ENCODE measurements at regions not wholly inside any gene's neighbourhood (a gene's known extent, or its start where the extent isn't known, plus 50 kb on each side); places are given as distances from the start of the nearest gene placed in this dataset.

- intact Hi-C loops (cut with micrococcal nuclease) (no loop called here), in situ Hi-C loops (cut with MboI) (no loop called here)
- Histone ChIP-seq H3K9me3 (replicated peaks; ENCODE audit: control insufficient read depth, insufficient read depth, low read depth, low read length) (no peaks in the 10 kb centered on the region), H3K27ac (ENCODE audit: extremely low read depth, low read depth, low read length) (no peak overlapping the region), H3K9me1 (ENCODE audit: control insufficient read depth, insufficient read depth, low read length) (no peaks in the 10 kb centered on the region), H3K4me2 (ENCODE audit: insufficient read depth, low read length) (no peak overlapping the region), H3K36me3 (ENCODE audit: control insufficient read depth, insufficient read depth, low read length) (no peaks in the 10 kb centered on the region), H3K4me1 (replicated peaks in 1 of 2; ENCODE audit: control insufficient read depth in 2 of 2, insufficient read depth in 2 of 2, low read length in 2 of 2) (no peaks in the 10 kb centered on the region), H4K20me1 (replicated peaks; ENCODE audit: control insufficient read depth, insufficient read depth, low read length) (no peaks in the 10 kb centered on the region), H3K27me3 (ENCODE audit: control insufficient read depth in 2 of 2, insufficient read depth in 2 of 2, low read length in 2 of 2) (no peaks in the 10 kb centered on the region), H3K9ac (ENCODE audit: insufficient read depth in 1 of 2, low read depth in 2 of 2, low read length in 2 of 2) (no peak overlapping the region), H3K4me3 (no peak overlapping the region), H3K79me2 (ENCODE audit: control insufficient read depth, insufficient read depth, low read length) (no peaks in the 10 kb centered on the region), H2AFZ (ENCODE audit: low read depth, low read length) (no peak overlapping the region)
- CTCF ChIA-PET (ENCODE audit: low intra/inter-chr PET ratio): no interaction called here
- POLR2A ChIA-PET: no interaction called here
- no peak for FAIRE-seq
- 0% methylated on average over 3 of the region's 3 CpGs for WGBS (ENCODE audit: insufficient coverage, low coverage, missing lambda C conversion rate)
- ATAC-seq: no peak
- no peak for DNase-seq (ENCODE audit: extremely low read depth in 1 of 4, low spot score in 3 of 4)
- no TSS peak for BruUV-seq (replicated peaks)
- TF ChIP-seq NFYB (IDR thresholded peaks at IDR 0.05; ENCODE audit: extremely low read depth, insufficient read length) (no peak), ZBTB9 (CRISPR knock-in tag; IDR thresholded peaks at IDR 0.05) (no peak), ZNF740 (CRISPR knock-in tag; IDR thresholded peaks at IDR 0.05) (no peak), ZNF740 (tag; IDR thresholded peaks at IDR 0.05) (no peak), SUPT5H (IDR thresholded peaks at IDR 0.05) (no peak), HLTF (IDR thresholded peaks at IDR 0.05) (no peak), BRCA1 (IDR thresholded peaks at IDR 0.05) (no peak), BRCA1 (CRISPR knock-in tag; IDR thresholded peaks at IDR 0.05) (no peak), ATF7 (IDR thresholded peaks at IDR 0.05) (no peak), ARHGAP35 (IDR thresholded peaks at IDR 0.05; ENCODE audit: partially characterized antibody) (no peak), L3MBTL2 (IDR thresholded peaks at IDR 0.05) (no peak), CUX1 (CRISPR knock-in tag; IDR thresholded peaks at IDR 0.05) (no peak), ZNF584 (CRISPR knock-in tag; IDR thresholded peaks at IDR 0.05; ENCODE audit: low read depth) (no peak), ZNF518B (CRISPR knock-in tag; IDR thresholded peaks at IDR 0.05) (no peak), MAFK (IDR thresholded peaks at IDR 0.05; ENCODE audit: low read length) (no peak)
Measured at GRCh38 chr5:124027441-124027840, 515.5 kb downstream of the CSNK1G3 start.

Measured in K562 (cell line).